ENCODE measurements at regions not wholly inside any gene's neighbourhood (a gene's known extent, or its start where the extent isn't known, plus 50 kb on each side); places are given as distances from the start of the nearest gene placed in this dataset.

DNA sequence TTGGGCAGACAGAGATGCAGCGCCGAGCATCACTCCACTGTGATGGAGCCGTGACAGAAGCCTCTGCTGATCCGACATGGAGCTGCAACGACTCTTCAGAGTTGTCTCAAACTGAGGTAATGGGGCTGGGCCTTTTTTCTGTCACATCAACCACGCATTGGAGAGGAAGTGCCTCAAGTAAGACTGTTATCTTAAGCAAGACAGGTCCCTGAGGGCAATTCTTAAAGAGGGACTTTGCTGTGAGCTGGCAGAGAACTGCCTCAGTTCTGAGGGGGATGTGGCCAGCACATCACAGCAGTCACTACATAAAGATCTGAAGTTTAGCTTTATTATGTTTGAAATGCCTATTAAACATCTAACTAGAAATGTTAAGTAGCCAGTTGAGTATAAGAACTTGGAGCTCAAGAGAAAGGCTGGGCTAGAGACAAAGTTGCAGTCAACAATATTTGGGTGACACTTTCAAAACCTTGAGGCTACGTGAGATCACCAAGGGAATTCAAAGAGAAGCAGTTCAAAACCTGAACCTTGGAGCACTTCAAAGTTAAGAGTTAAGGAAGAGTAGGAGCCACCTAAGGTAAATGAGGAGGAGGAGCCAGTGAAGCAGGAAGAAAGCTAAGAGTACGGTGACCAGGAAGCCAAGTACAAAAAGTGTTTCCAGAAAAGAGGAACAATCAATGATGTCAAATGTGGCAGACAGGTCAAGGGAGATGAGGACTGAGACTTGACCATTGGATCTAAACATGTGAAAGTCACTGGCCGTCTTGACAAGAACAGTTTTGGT is 54.2 kb upstream of the BCL9 start:
- H3K27ac ChIP-seq = no peak overlapping the region
- H3K27me3 ChIP-seq = no peaks in the 10 kb centered on the region
- no peak for DNase-seq
- no peak for TF ChIP-seq POLR2A (IDR thresholded peaks at IDR 0.05)
- TF ChIP-seq, protein P1, sequence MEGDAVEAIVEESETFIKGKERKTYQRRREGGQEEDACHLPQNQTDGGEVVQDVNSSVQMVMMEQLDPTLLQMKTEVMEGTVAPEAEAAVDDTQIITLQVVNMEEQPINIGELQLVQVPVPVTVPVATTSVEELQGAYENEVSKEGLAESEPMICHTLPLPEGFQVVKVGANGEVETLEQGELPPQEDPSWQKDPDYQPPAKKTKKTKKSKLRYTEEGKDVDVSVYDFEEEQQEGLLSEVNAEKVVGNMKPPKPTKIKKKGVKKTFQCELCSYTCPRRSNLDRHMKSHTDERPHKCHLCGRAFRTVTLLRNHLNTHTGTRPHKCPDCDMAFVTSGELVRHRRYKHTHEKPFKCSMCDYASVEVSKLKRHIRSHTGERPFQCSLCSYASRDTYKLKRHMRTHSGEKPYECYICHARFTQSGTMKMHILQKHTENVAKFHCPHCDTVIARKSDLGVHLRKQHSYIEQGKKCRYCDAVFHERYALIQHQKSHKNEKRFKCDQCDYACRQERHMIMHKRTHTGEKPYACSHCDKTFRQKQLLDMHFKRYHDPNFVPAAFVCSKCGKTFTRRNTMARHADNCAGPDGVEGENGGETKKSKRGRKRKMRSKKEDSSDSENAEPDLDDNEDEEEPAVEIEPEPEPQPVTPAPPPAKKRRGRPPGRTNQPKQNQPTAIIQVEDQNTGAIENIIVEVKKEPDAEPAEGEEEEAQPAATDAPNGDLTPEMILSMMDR (IDR thresholded peaks at IDR 0.05) = no peak
- TF ChIP-seq EP300 (IDR thresholded peaks at IDR 0.05) = no peak
- TF ChIP-seq POLR2AphosphoS5 (IDR thresholded peaks at IDR 0.05) = no peak
- no peaks in the 10 kb centered on the region for H3K36me3 ChIP-seq
- intact Hi-C loops (cut with DNase I) = no loop called here
- H3K4me3 ChIP-seq = no peak overlapping the region
- H3K9me3 ChIP-seq = no peaks in the 10 kb centered on the region
- H3K4me1 ChIP-seq = no peaks in the 10 kb centered on the region
- 60 to 73% methylated on average over 9 of the region's 9 CpGs for WGBS, 2 donors

DNA sequence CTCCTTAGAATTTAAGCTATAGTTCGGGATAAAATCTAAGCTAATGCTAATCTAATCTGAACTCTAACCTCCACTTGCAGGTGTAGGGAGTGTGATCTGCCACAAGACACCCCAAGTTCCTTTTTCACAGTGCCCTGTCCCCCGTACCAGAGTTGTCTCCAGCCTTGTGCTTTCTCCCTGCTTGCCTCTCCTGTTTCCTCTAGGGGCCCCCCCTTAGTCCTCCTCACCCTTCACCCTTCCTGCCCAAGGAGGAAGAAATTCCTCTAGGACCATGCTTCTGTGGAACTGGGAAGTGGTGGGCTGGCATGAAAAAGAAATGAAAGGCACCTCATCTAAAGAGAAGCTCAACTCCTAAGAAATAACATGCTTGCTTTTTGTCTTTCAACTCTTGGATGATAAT is 50.2 kb upstream of the BCL9 start:
- Histone ChIP-seq H3K36me3 (no peaks in the 10 kb centered on the region), H3K27me3 (no peaks in the 10 kb centered on the region), H3K4me1 (no peaks in the 10 kb centered on the region), H3K9me3 (no peaks in the 10 kb centered on the region), H3K27ac (no peak overlapping the region), H3K4me3 (no peak overlapping the region)
- 27 to 43% methylated on average over 2 of the region's 2 CpGs for WGBS, 2 donors
- intact Hi-C loops (cut with DNase I) = no loop called here
- DNase-seq = no peak
- TF ChIP-seq EP300 (IDR thresholded peaks at IDR 0.05) (no peak), POLR2AphosphoS5 (IDR thresholded peaks at IDR 0.05) (no peak), POLR2A (IDR thresholded peaks at IDR 0.05) (no peak)
- TF ChIP-seq, protein P1 (IDR thresholded peaks at IDR 0.05) = no peak

Small RNA genes in the stretch of these regions (small RNA-seq; reads per million reads assigned to genes)
- 0 reads per million in 3 donors for gene RF00019

Measured in sigmoid colon (tissue), 6 donors.